ENCODE measurements at regions not wholly inside any gene's neighbourhood (a gene's known extent, or its start where the extent isn't known, plus 50 kb on each side); places are given as distances from the start of the nearest gene placed in this dataset.

DNA sequence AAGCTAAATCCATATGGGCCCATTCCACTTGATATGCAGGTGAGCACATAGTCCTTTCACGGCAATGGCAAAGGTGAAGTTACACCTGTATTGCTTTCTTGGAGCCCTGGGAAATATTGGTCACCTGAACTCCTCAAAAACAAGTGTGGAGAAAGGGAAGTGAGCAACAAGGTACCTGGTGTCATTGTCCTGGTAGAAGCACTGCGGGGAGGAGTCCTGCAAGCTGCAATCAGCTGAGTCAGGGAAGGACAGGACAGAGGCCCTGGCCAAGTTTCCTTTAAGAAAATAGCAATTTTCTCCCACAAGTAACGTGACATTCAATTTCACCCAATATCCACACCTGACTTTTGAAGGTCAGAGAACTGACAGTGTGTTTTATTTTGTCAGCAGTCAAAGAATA, 389.1 kb downstream of the IRS2 start:
- DNase-seq (ENCODE audit: low read depth), result no peak

DNA sequence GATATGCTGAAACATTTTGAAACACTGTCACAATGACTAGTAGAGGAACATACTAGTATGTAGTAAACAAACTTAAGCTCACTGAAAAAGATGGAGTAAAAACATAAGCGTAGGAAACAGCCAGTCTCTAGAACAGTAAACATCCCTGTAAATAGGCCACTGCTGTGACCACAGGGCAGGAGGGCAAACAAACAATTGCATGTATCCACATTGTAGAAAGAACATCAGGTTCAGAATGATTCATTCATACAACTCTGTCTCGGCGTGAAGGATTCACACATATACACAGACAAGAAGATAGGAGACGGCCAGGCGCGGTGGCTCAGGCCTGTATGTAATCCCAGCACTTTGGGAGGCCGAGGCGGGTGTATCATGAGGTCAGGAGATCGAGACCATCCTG, 390.1 kb downstream of the IRS2 start:
- DNase-seq (ENCODE audit: low read depth), result no peak

DNA sequence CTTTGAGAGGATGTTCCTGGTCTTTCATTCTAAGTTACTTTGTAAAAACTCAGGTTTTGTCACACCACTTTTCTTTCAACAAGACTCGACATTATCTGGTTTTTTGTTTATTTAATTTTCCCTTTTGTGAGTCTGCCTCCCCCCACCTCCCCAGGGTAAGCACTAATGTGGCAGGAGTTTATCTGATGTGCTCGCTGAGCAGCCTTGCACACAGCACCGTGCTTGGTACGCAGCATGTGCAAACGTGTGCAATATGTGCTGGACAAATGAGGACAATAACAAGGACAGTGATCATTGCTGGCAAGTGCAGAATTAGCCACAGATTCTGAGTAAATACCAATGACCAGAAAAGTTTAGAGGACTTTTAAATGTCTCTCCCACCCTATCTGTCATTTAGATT, 391.4 kb downstream of the IRS2 start:
- DNase-seq (ENCODE audit: low read depth), result no peak

DNA sequence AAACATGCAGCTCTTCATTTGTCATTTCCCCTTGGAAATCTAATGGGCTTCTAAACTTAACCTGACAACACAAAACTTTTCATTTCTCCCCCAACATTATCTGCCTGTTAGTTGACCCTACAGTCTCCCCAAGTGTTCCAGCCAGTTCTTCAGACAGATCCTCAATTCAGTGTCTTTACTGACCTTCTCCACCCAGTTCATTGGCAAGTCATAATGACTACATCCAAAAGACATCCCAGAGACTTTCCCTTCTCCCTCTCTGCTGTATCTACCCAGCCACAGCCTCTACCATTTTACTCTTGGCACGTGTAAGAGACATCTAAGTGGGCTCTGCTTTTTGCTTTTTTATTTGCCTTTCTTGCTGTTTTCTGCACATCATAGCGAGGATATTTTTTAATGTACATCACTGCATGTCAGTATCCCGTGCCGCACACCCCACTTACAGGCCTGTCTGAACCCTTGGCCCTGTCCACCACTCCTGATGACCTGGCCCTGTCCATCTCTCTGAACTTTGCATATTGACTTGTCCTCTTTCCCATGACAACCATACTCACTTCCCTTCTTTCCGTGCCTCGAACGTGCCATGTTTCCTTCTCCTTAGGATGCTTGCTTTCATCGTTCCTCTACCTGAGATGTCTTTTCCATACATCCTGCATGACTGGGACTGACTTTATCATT, 391.9 kb downstream of the IRS2 start:
- no peak for DNase-seq (ENCODE audit: low read depth)

DNA sequence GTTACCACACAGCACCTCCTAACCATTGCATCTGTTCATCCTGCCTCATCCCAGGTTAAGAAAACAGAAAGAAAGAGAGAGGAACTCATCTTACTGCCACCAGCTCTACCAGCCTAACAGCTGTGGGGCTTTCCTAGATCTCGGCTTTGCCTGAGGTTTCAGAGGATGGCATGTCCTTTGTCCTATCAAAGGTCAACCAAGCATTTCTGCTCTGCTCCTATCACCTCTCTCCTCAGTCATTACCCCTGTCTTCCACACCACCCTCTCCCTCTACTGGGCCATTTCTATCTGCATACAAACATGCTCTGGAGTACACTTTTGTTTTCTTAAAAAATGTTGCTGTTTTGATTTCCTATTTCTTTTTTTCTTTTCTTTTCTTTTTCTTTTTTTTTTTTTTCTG, 393.3 kb downstream of the IRS2 start:
- no peak for DNase-seq (ENCODE audit: low read depth)

DNA sequence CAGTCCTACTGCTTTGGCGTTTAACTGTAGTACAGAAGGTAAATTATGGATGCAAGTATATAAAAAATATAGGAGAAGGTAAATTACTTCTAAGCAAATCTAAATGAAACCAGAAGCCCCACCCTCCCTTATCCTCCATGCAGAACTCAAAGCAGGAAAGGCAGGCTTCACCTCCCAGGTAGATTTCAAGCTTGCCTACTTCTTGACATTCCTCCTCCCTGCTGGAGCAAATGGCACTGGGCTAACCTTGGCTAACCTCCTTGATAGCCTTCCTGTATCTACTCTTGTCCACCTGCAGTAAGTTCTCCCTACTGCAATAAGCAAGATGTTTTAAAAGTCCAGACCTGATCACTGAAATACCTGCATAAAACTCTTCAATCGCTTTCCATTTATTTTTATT, 396.0 kb downstream of the IRS2 start:
- DNase-seq (ENCODE audit: low read depth), result no peak

DNA sequence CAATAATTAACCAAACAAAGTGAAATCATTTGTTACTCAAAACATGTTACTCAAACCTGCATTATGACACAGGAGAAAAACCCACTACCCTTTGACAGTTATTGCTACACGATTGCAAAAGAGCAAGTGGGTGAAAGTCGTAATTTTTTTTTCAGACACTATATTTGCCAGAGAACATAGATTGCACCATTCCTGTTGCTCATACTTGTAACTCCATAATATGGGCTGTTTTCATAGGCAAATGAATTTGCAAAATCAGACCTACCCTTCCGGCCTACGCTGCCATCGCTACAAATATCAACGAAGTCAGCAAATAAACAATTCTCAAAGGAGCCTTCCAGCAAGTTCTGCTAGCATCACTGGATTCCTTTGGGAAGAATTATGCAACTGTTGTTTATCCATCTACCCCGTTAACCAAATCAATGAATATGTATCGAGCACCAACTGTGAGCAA, 396.5 kb downstream of the IRS2 start:
- no peak for DNase-seq (ENCODE audit: low read depth)

DNA sequence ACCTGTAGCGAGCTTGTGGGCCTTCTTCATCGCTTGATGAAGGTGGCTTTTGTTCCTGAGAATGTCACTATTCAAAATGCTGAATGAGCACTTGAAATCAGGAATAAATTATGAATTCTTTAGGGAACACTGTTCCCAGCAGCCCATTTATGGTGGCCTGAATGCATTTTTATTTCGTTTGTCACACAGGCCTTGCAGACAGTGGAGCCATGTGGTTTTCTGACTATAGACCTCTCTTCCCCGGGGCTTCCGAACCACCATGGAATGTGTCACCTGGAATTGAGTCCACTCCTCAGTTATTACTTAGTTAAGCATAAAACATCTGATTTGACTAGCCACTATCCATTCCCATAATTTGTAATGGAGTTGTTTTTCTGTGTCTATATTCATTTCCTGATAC, 396.9 kb downstream of the IRS2 start:
- DNase-seq (ENCODE audit: low read depth), result no peak

DNA sequence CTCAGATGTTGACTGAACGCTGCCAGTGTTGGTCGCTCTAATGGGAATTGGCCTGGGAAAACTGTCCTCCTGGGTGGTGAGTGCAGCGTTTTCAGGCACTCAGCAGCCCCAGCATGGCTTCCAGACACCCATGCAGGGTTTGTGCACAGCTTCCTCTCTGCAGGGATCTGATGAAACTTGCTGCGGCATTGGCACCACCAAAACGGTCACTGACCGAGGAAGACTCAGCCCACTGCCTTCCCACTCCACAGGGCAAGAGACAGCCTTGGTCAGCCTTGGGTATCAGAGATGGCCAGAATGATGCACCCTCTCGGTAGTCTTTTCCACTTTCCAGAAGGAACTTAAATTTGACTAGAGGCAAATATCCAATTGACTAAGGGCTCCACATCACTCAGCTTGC, 398.9 kb downstream of the IRS2 start:
- no peak for DNase-seq (ENCODE audit: low read depth)

DNA sequence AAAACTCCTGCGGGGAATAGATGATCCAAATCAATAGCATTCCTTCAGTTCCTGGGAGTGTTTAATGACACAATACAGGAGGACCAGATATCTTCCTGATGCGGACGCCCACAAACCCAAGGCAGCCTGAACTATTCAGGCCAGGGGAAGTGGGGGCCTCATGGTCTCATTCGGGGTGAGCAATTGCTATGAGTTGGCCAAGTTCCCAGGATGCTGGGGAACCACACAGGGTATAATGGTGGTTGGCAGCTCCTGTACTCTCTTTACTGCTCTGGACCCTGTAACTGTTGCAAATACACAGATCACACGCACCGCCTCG, 401.2 kb downstream of the IRS2 start:
- DNase-seq (ENCODE audit: low read depth), result no peak

DNA sequence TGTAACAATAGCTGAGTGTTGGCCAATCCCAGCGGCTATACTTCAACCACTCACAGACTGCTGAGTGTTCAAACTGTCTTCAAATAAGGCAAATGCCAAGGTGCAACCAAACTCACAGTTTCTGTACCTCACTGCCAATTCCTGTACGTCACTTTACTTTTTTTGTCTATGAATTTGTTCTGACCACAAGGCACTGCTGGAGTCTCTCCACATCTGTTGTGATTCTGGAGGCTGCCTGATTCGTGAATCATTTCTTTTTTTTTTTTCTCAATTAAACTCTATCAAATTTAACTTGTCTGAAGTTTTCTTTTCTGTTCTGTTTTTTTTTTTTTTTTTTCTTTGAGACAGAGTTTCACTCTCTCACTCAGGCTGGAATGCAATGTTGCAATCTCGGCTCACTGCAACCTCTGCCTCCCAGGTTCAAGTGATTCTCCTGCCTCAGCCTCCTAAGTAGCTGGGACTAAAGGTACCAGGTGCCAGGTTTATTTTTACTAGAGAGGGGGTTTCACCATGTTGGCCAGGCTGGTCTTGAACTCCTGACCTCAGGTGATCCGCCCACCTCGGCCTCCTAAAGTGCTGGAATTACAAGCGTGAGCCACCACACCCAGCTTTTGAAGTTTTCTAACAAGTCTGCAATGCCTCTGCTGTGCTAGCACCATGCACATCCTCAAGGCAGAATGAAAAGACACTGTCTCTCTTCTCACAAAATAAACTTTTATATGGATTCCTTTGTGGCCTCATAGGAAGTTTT, 401.7 kb downstream of the IRS2 start:
- DNase-seq (ENCODE audit: low read depth), result no peak

DNA sequence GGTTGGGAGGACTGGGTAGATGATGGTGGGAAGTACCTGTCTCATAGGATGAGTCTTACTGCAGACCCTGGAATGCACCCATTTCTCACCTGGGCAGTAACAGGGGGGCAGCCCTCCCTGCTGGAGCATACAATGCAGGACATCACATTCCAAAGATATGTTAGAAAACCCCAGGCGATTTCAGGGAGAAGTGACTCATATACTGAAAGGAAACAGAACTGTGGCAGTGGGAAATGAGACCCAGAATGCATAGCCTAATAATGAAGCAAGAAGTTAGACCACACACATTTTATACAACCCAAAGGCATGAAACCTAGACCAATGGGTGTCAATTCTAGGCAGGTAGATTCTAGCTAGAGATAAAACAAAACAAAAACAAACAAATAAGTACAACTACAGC, 402.7 kb downstream of the IRS2 start:
- DNase-seq (ENCODE audit: low read depth), result no peak

DNA sequence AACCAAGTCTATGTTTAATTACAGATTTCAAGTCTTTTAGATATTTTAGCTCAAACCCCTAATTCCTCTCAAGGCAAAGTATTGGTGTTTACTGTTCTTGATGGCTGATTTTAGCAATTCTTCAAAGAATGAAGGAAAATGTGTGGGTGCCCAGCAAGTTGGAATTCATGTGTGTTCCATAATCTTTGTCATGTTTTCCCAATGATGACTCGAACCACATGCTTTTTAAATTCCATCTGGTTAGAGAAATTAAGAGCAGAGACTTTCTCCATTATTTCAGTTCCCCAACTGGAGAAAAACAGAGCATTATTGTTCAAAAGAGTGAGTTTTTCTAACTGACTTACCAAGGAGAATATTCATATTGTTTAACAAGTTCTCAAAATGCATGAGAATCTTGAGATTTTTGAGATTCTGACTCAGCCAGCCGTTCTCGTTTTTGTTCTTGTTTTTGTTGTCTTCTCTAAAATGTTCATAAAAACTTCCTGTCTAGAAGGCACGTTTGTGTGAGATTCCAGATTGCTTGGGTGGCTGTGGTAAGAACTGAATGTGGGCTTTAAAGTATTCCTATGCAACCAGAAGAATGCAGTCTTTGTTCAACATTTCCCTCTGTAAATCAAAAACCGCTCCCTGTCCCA, 404.7 kb downstream of the IRS2 start:
- DNase-seq (ENCODE audit: low read depth), result no peak

DNA sequence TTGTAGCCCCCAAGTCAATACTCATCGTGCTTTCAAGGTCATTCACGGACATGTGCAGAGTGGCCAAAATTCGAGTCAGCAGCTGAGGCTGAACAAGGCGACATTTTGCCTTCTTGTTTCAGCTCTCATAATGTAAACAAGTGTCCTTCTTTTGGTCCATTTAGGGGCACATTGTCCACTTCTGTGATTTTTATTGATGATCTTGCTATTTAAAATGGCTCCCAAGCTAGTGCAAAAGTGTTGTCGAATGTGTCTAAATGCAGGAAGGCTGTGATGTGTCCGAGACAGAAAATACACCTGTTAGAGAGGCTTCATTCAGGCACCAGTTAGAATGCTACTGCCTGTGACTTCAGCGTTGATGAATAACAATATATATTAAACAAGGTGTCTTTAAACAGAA, 405.9 kb downstream of the IRS2 start:
- no peak for DNase-seq (ENCODE audit: low read depth)

DNA sequence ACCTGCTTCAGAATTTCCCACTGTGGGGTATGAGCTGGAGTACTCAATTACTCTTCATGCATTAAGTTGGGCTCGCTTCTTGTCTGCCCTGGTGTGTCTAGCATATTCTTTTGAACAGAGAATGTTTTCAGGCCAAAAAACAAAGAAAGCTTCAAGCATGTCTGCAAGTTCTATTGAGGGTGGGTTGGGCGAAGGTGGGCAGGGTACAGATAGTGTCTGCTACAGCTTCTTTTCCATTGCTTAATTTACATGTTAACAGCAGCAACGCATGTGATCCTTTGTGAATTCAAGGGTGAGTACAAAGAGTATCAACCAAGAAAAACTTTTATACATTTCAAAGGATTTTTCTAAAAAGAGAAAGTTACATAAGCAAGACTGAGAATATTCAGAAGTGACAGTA, 406.5 kb downstream of the IRS2 start:
- DNase-seq (ENCODE audit: low read depth), result no peak

DNA sequence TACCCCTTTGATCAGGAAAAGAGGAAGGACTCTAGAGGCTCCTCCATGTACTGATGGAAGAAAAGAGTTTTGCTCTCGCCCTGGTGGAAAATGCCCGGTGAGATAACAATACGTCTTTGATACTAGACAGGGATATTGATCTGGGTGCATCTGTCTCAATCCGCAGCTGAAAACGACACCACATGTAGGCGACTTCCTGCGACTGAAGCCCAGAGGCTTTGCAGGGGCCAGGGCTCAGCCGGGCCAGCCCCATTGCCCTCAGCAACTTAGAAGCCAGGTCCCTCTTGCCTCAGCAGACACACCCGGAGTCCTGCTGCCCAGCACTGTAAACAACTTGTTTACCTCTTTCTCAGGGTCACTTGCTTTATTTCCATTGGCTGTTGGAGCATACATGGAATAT, 409.4 kb downstream of the IRS2 start:
- no peak for DNase-seq (ENCODE audit: low read depth)

DNA sequence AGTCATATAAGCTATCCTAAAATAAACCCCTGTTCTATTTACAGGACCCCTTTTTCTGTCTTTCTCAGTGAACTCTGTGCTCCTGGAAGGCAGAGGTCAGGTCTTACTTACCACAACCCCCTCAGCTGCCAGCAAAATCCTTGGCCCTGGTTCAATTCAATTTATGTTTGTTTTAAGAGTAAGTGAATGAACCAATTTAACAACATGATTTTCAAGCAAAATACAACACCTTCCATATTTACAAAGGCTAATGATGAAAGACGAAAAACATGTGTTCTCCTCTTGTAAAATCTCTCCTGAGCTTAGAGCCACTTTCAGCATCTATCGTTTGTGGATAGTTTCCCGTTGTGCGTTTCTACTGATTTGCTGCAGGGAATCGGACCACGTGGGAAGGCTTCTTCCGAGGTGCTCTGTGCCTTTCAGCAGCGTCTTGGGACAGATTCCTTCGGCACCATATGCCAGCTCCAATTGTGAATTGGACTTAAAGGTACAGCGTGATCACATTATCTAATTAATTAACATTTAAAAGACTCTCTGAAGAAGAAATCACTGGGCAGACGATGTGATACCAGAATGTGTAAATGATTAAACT, 411.7 kb downstream of the IRS2 start:
- no peak for DNase-seq (ENCODE audit: low read depth)

DNA sequence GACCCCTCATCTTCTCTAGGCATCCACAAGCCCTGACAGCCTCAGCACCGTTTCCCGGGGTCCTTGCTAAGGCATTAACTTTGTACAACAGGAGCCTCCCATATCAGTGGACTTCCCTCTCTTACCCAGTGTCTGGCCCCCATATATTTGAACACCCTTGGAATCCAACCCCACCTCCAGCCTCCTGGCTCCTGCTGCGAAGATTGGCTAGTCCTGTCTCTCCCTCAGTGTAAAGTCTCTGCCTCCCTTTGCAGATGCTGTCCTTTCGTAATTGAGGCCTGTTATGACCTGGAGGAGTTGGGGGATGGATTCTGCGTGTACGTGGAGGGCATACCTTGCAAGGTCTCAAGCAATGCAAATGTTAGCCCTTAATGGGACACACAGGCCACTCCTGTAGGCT, 413.7 kb downstream of the IRS2 start:
- no peak for DNase-seq (ENCODE audit: low read depth)

DNA sequence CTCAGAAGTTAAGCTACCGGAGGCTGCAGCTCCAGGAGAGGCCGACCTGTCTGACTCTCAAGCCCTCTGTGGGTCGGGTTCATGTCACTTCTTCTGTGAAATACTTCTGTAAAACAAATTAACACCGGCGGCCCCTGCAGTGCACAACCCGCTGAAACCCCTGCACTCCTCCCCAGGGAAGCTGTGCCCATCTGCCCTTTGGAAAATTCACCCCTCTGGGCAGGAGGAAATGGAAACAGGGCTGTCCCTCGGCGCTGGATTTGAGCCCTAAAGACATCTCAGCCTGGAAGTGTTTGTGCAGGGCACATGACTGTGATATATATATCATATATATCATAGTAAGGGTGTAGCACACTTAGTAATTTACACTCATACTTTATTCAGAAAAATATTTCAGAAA, 415.3 kb downstream of the IRS2 start:
- no peak for DNase-seq (ENCODE audit: low read depth)

DNA sequence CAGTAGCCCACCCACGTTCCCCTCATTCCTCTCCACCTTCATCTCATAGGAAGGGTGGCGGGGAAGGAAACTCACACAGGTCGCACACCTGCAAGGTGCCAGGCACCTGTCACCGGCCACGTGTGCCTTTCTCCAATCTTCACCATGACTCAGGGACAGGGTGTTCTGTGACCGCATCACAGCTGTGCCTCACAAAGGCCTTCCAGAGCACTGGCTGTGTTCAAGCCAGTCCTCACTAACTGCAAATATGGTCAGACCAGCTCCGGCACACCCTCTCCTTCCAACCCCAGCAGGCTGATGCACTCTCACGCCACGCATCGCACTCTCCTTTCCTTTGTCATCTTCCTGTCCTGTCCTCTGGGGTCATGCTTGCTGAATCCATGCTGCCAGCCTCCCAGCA, 415.9 kb downstream of the IRS2 start:
- DNase-seq (ENCODE audit: low read depth), result no peak

DNA sequence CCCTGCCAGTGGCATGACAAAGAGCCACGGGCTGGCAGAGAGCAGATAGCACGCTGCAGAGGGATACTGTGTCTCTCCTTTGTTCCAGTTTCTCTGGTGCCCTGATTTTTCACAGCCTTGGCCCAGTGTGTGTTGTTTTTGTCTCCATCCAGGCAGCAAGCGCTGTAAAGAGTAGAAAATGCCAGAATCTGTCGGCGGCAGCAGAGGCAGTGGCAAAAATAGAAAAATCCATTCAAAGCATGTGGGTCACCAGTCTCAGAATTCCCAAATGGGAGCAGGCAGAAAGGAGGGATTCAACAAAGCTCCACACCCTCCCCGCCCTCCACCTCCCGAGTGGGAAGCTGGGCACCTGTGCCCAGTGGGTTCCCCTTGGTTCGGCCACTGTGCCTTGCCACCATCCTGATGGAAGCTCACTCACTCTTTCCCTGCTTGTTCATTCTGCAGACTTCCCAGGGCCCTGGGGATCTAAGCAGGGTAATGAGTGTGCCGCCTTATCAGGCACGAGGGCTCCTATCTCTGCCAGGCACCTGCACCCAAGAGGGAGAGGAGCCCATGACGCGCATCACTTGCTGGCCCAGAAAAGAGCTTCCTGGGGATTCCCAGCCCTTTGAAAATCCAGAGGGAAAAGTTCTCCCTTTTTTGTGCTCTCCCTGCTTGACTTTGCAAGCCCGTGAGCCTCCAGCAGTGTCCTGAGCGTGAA, 416.9 kb downstream of the IRS2 start:
- DNase-seq (ENCODE audit: low read depth), result no peak

DNA sequence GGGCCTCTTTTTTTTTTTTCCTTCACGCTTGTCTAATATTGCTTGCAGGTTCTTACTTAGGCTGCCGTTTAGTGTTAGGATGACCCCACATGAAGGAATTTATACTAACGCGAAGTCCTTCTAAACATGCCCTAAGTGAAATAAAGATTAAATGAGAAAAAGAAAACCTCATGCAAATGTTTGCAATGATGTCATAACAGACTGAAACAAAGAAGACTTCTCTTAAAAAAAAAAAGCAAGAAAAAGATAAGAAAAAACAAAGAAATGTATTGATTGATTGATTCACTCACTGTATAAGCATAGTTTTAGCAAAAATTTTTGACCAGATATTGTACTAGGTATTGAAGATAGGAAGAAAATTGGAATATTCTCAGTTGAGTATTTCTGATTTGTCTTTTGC, 418.2 kb downstream of the IRS2 start:
- no peak for DNase-seq (ENCODE audit: low read depth)

DNA sequence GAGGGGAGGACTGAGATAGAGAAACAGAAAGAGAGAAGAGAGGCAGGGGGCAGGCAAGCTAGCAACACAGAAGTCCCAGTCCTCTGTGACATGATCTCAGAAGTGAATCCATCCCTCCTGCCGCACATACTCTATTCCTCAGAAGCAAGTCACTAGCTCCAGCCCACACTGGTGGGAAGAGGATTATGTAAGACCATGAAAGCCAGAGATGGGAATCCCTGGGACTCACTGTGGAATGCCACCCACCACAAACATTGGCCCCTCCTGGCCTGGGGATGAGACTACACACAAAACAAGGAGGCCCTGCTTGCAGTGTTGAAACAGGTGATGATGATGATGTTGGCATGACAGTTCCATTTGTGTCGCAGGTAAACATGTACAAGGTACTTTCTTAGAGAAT, 419.9 kb downstream of the IRS2 start:
- no peak for DNase-seq (ENCODE audit: low read depth)
